Esophagus squamous epithelium (tissue), 5 donors: ENCODE measurements at regions not wholly inside any gene's neighbourhood (a gene's known extent, or its start where the extent isn't known, plus 50 kb on each side); places are given as distances from the start of the nearest gene placed in this dataset.
"Not testable (repeated sequence)": the region's sequence is repeated elsewhere in the genome, so short reads cannot be mapped to it uniquely, and the experiment has no call there.

Experiments
- DNase-seq: peaks from one replicate; lab custom pipeline; 2025; lab: John Stamatoyannopoulos, UW
- H3K27ac ChIP-seq, 4 donors: fragments of 200-600 bp; sonication (generic); one replicate each; pipeline ENCODE4 v1.5.1; 2016 to 2019; ENCODE audit warnings: mild to moderate bottlenecking in 1 of 4
- H3K27me3 ChIP-seq, 4 donors: fragments of 200-600 bp; sonication (generic); 1 replicate in 3 of 4; 2 replicates in 1 of 4; pipeline versions ENCODE4 v1.5.1 to v1.6.0; 2017 to 2021; ENCODE audit warnings: antibody characterized with exemption in 1 of 4
- H3K36me3 ChIP-seq, 3 donors: fragments of 200-600 bp; sonication (generic); one replicate each; pipeline ENCODE4 v1.5.1; 2016 to 2019
- H3K4me1 ChIP-seq, 3 donors: fragments of 200-600 bp; sonication (generic); one replicate each; pipeline ENCODE4 v1.5.1; 2017 to 2019
- H3K4me3 ChIP-seq, 4 donors: fragments of 200-600 bp; sonication (generic); 1 replicate in 3 of 4; 2 replicates in 1 of 4; pipeline ENCODE4 v1.5.1; 2016 to 2019; ENCODE audit warnings: mild to moderate bottlenecking in 2 of 4, moderate library complexity in 1 of 4
- H3K9me3 ChIP-seq, 3 donors: fragments of 200-600 bp; sonication (generic); one replicate each; pipeline ENCODE4 v1.5.1; 2016 to 2019
- CTCF ChIP-seq, 6 experiments: fragments of 450-650 bp in 4 of 6; fragments of 200-600 bp in 2 of 6; sonication (generic) in 2 of 6; IDR thresholded peaks; one replicate each; pipeline ENCODE4 v1.5.1; 2016 to 2019; ENCODE audit warnings: antibody characterized with exemption in 6 of 6, mild to moderate bottlenecking in 4 of 6, moderate library complexity in 4 of 6
- POLR2A ChIP-seq, 4 donors: fragments of 450-650 bp; IDR thresholded peaks; one replicate each; pipeline ENCODE4 v1.6.1; 2017; ENCODE audit warnings: antibody characterized with exemption in 4 of 4, mild to moderate bottlenecking in 4 of 4, moderate library complexity in 3 of 4
- WGBS, 2 donors: methylation state at CpG; one replicate each; pipeline ENCODE4 v1.1.5; 2018; 5-methylcytosine and 5-hydroxymethylcytosine counted together
- intact Hi-C: fragments of 100-400 bp; cut with DNase I; formaldehyde crosslinking; loops from one replicate; pipeline ENCODE4 v1.15.0; 2022
- donor health status: DM: yes; HTN: yes; CAD: no.

- no peaks in the 10 kb centered on the region for H3K9me3 ChIP-seq
- no peak overlapping the region for H3K4me3 ChIP-seq
- TF ChIP-seq POLR2A (IDR thresholded peaks at IDR 0.05) (no peak), CTCF (IDR thresholded peaks at IDR 0.05) (no peak)
- no peak overlapping the region for H3K27ac ChIP-seq
- no peak for DNase-seq
- no peaks in the 10 kb centered on the region for H3K36me3 ChIP-seq
- no peaks in the 10 kb centered on the region for H3K27me3 ChIP-seq
- H3K4me1 ChIP-seq, result no peaks in the 10 kb centered on the region
- intact Hi-C loops, result no loop called here
- 82 to 84% methylated on average over 3 of the region's 3 CpGs for WGBS, 2 donors
Measured at GRCh38 chr6:56874328-56874727, 80.6 kb upstream of the BEND6 start.

GRCh38 chr6:56870053-56870452, 84.9 kb upstream of the BEND6 start:
- H3K36me3 ChIP-seq, intact Hi-C loops, H3K4me1 ChIP-seq, H3K4me3 ChIP-seq, DNase-seq, H3K27ac ChIP-seq, H3K27me3 ChIP-seq, H3K9me3 ChIP-seq: not testable (repeated sequence)
- WGBS, 2 donors, result 84 to 88% methylated on average over 5 of the region's 5 CpGs

GRCh38 chr6:56869346-56869745, 85.6 kb upstream of the BEND6 start:
- H3K36me3 ChIP-seq, result no peaks in the 10 kb centered on the region
- intact Hi-C loops, result no loop called here
- no peak overlapping the region for H3K4me3 ChIP-seq
- TF ChIP-seq POLR2A (IDR thresholded peaks at IDR 0.05) (no peak), CTCF (IDR thresholded peaks at IDR 0.05) (no peak)
- H3K4me1 ChIP-seq, result no peaks in the 10 kb centered on the region
- 70 to 73% methylated on average over 2 of the region's 2 CpGs for WGBS, 2 donors
- DNase-seq, result no peak
- no peaks in the 10 kb centered on the region for H3K9me3 ChIP-seq
- H3K27ac ChIP-seq, result no peak overlapping the region
- no peaks in the 10 kb centered on the region for H3K27me3 ChIP-seq

GRCh38 chr6:56868687-56869086, 86.2 kb upstream of the BEND6 start:
- H3K4me3 ChIP-seq, result no peak overlapping the region
- H3K9me3 ChIP-seq, result no peaks in the 10 kb centered on the region
- H3K4me1 ChIP-seq, result no peaks in the 10 kb centered on the region
- intact Hi-C loops, result no loop called here
- no peak overlapping the region for H3K27ac ChIP-seq
- no peak for DNase-seq
- WGBS, 2 donors, result 89% methylated on average over 1 of the region's 1 CpG
- no peak for TF ChIP-seq CTCF (IDR thresholded peaks at IDR 0.05)
- TF ChIP-seq POLR2A (IDR thresholded peaks at IDR 0.05), result no peak
- H3K27me3 ChIP-seq, result no peaks in the 10 kb centered on the region
- no peaks in the 10 kb centered on the region for H3K36me3 ChIP-seq

GRCh38 chr6:56866917-56867522, 87.9 kb upstream of the BEND6 start:
- H3K27me3 ChIP-seq, result no peaks in the 10 kb centered on the region
- no peak overlapping the region for H3K27ac ChIP-seq
- no peaks in the 10 kb centered on the region for H3K36me3 ChIP-seq
- intact Hi-C loops, result no loop called here
- no peak for TF ChIP-seq POLR2A (IDR thresholded peaks at IDR 0.05)
- no peak for TF ChIP-seq CTCF (IDR thresholded peaks at IDR 0.05)
- H3K4me1 ChIP-seq, result peaks cover 0 to 2% (median 0%) of the 10 kb centered on the region in 3 donors
- no peak overlapping the region for H3K4me3 ChIP-seq
- H3K9me3 ChIP-seq, result no peaks in the 10 kb centered on the region
- 85 to 95% methylated on average over 2 of the region's 2 CpGs for WGBS, 2 donors
- no peak for DNase-seq
